ENCODE measurements at regions not wholly inside any gene's neighbourhood (a gene's known extent, or its start where the extent isn't known, plus 50 kb on each side); places are given as distances from the start of the nearest gene placed in this dataset.

- H3K14ac ChIP-seq (ENCODE audit: insufficient read depth, low read length): no peak overlapping the region
- DNase-seq: no peak
- H3K4me1 Mint-ChIP-seq: peaks cover 12 to 21% of the 10 kb centered on the region in 2 experiments
- H2AK5ac ChIP-seq (ENCODE audit: insufficient read length, low read length): no peak overlapping the region
- no peak overlapping the region for H3K4me2 ChIP-seq (ENCODE audit: insufficient read depth, insufficient read length, low read length)
- no peak overlapping the region for H3T11ph ChIP-seq (ENCODE audit: low read length)
- H3K27ac ChIP-seq (ENCODE audit: insufficient read length, low read depth, low read length): no peak overlapping the region
- H4K91ac ChIP-seq (ENCODE audit: insufficient read length, low read depth, low read length): no peak overlapping the region
- H4K20me1 ChIP-seq (ENCODE audit: control insufficient read depth, insufficient read depth, insufficient read length): no peaks in the 10 kb centered on the region
- no peak overlapping the region for H2BK15ac ChIP-seq (ENCODE audit: low read depth, low read length)
- no peak overlapping the region for H2BK12ac ChIP-seq (ENCODE audit: insufficient read length, low read depth, low read length)
- no peaks in the 10 kb centered on the region for H3K9me3 ChIP-seq (ENCODE audit: control insufficient read depth, low read depth, low read length)
- no peaks in the 10 kb centered on the region for H3K4me1 ChIP-seq (ENCODE audit: insufficient read depth, low read length)
- no peak overlapping the region for H4K8ac ChIP-seq (replicated peaks; ENCODE audit: insufficient read length, low read depth, low read length)
- H3K36me3 Mint-ChIP-seq (ENCODE audit: insufficient read depth in 1 of 3, low read depth in 3 of 3): no peaks in the 10 kb centered on the region; a peak in 1 of 7 replicates
- H4K5ac ChIP-seq (ENCODE audit: insufficient read length, low read depth, low read length): no peak overlapping the region
- H3K9ac ChIP-seq (ENCODE audit: extremely low read depth, insufficient read length, low read length): no peak overlapping the region
- no peaks in the 10 kb centered on the region for H3K23me2 ChIP-seq (ENCODE audit: insufficient read length, low read depth, low read length, poor library complexity, severe bottlenecking)
- H2BK120ac ChIP-seq (ENCODE audit: low read depth, low read length, poor library complexity, severe bottlenecking): no peak overlapping the region
- TF ChIP-seq CTCF (conservative IDR thresholded peaks at IDR 0.05): no peak
- no peak overlapping the region for H2BK5ac ChIP-seq (ENCODE audit: insufficient read length, low read length)
- no peak overlapping the region for H3K4ac ChIP-seq (ENCODE audit: low read depth, low read length)
- no peaks in the 10 kb centered on the region; the same call in 1 of the 2 replicates for H3K27me3 Mint-ChIP-seq (ENCODE audit: low read depth)
- no peak overlapping the region for H3K56ac ChIP-seq (ENCODE audit: insufficient read length, low read depth, low read length)
- WGBS (ENCODE audit: extremely low coverage, insufficient read length, low lambda C conversion rate): no CpG with 5 or more reads among the region's 7 CpGs
- no peak overlapping the region for H2AFZ ChIP-seq (ENCODE audit: low read length)
- H3K27ac Mint-ChIP-seq: no peak overlapping the region
- no peaks in the 10 kb centered on the region for H3K9me3 Mint-ChIP-seq
- no peak overlapping the region for H2BK20ac ChIP-seq (ENCODE audit: low read depth, low read length, poor library complexity, severe bottlenecking)
- no peaks in the 10 kb centered on the region for H3K79me1 ChIP-seq (ENCODE audit: insufficient read depth, low read depth, low read length, poor library complexity, severe bottlenecking)
- H3K79me2 ChIP-seq (ENCODE audit: insufficient read depth, low read length): no peaks in the 10 kb centered on the region
- no peaks in the 10 kb centered on the region for H3K27me3 ChIP-seq (ENCODE audit: insufficient read depth, low read length)
- no peak overlapping the region for H3K4me3 Mint-ChIP-seq
- H3K18ac ChIP-seq (ENCODE audit: insufficient read length, low read depth, low read length): no peak overlapping the region
- H3K23ac ChIP-seq (ENCODE audit: insufficient read length, low read depth, low read length): no peak overlapping the region
Observed at GRCh38 chr3:72163809-72164634, 379.1 kb upstream of the PROK2 start.

Measured in H9 (cell line).